GM21360 (cell line): ENCODE measurements at regions not wholly inside any gene's neighbourhood (a gene's known extent, or its start where the extent isn't known, plus 50 kb on each side); places are given as distances from the start of the nearest gene placed in this dataset.

Source experiments
- ATAC-seq: cut with Tn5 transposase; IDR thresholded peaks from one replicate; pipeline ENCODE4 v1.9.1; 2021; ENCODE audit warnings: mild to moderate bottlenecking, moderate library complexity; ENCODE audit not compliant: unreplicated experiment

DNA sequence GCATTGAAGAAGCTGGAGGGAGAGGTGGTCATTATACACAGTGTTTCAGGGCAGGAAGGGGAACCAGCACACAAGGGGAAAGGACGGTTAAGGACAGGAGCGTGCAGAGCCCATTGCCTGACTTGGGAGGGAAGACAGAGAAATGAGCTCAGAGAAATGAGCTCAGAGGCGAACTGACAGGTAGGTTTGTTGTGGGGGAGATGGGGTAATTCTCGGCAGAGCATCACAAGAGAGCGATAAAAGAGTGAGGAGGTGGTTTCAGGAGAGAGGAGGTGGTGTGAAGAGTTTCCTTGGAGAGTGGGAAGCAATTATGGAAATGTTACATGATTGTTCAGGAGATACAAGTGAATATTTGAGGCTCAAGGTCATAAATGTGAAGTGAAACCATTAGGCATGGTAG is 61.0 kb downstream of the MRGPRX1 start:
- no peak for ATAC-seq

DNA sequence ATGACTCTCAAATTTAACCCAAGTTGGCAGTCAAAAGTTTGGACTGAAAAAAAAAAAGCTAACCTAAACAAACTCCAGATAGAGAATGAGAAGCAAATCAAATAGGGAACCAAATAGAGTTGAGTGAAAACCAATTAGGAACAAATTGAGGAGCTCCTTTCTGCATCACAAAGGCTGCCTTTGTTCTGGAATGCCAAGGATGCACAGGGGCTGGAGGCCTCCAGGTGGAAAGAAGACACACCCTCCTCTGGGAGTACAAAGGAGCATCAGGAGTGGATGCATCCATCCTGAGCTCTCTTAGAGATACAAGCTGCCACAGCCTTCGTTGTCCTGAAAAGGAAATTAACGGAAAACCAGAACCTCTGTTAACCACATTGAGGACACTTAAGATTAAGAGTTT is 73.3 kb downstream of the MRGPRX1 start:
- ATAC-seq = no peak

DNA sequence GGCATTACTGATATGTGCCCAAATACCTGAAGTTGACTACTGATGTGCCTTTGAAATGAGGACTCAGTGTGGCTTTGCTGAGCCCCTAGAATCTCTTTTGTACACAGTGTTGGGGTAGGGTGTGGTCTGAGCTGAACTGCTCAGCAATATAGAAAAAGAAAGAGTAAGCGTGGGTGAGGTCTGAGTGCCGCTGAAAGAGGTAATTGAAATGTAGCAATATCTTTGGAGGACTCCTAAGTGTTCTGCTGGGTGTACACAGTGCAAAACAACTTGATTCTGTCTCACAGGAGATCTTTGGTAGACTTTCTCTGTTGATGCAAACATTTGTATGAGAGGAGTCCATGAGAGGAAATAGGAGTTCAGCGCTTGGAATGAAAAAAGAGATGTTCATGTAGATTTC is 73.7 kb upstream of the PTPN5 start:
- ATAC-seq = no peak

DNA sequence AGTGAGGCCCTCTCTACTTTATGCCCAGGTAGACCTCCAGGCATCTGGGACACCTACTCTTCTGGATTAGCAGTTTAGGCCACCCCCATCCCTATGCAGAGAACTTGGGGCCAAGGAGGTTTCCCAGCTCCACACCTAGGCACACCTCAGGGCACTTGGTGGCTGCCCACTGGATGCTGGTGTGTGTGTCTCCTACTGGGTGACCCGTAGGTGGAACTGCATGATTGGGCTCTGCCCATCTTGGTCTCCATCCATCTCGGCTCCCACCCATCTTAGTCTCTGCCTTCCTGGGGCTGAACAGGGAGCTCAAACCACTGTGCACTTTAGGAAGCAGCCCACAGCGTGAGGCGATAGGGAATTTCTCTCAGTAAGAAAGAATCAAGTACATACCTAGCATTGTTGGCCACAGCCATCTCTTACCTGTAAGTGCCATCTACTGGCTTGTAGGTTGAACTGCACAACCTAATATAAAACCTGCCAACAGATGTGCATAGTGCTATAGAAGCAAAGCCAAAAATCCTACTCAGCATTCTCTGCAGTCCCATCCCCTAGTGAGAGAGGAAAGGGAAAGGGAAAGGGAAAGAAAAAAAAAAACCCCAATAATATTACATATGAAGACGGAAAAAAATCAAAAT is 61.6 kb upstream of the PTPN5 start:
- ATAC-seq = peak; percentile 72

DNA sequence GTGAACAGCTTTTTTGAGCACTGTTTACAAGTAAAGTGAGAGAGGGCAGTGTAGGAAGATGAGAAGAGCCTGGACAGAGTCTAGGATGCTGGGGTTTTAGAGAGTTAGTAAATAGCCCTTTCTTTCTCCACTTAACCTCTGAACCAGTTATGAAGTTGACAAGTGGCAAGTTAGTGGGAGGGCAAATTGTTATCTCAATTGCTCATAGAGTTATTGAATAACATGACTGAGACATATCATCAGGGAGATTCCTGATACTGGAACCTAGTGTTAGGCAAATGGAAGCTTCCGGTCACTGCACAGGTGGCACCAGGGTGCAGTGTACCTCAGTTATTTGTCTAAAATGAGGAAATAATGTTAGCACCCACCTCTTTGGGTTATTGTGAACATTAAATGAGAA is 57.8 kb upstream of the PTPN5 start:
- no peak for ATAC-seq

DNA sequence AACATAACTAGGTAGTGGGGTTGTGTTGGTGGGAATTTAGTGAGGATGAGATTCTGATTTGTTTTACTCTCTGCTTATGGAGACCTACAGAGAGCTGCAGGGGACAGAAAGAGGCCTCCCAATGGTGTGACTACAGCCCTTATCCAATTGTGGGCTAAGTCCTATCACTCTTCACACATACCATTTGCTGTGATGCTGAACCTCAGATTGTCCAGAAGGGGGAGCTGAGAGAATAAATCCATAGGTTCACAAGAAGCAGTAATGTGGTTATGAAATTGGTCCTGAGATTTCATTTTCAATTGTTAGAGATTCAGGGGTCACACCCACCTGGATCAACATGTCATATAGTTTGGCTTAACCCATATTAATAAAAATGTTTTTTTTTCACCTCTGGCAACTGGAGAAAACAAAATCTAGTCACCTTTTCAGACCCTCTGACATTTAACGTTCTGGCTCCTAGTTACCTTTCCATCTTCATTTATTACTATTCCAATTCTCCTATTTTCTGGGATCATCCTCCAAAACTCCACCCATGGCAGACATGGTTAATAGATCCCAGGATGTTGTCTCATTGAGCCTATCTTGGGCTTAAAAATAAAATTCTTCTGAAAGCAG is 53.3 kb upstream of the PTPN5 start:
- no peak for ATAC-seq
